Vagina (tissue), 2 donors: ENCODE measurements at regions not wholly inside any gene's neighbourhood (a gene's known extent, or its start where the extent isn't known, plus 50 kb on each side); places are given as distances from the start of the nearest gene placed in this dataset.

ENCODE experiments used
- DNase-seq, 2 donors: peaks; one replicate each; pipeline ENCODE4 v3.0.0-alpha.2; 2017; ENCODE audit errors: extremely low spot score in 2 of 2
- H3K27ac ChIP-seq: fragments of 200-600 bp; sonication (generic); one replicate; pipeline ENCODE4 v1.5.1; 2019
- H3K27me3 ChIP-seq: fragments of 200-600 bp; sonication (generic); one replicate; pipeline ENCODE4 v1.5.1; 2019
- H3K36me3 ChIP-seq, 2 donors: fragments of 200-600 bp; sonication (generic); one replicate each; pipeline ENCODE4 v1.5.1; 2017 to 2019
- H3K4me1 ChIP-seq: fragments of 200-600 bp; sonication (generic); one replicate; pipeline ENCODE4 v1.5.1; 2019
- H3K4me3 ChIP-seq, 2 donors: fragments of 200-600 bp; sonication (generic); 1 replicate in 1 of 2; 2 replicates in 1 of 2; pipeline ENCODE4 v1.5.1; 2016 to 2019
- H3K9me3 ChIP-seq: fragments of 200-600 bp; sonication (generic); one replicate; pipeline ENCODE4 v1.5.1; 2019
- POLR2A ChIP-seq, 2 donors: fragments of 450-650 bp; IDR thresholded peaks; one replicate each; pipeline ENCODE4 v1.6.1; 2017; ENCODE audit warnings: antibody characterized with exemption in 2 of 2, mild to moderate bottlenecking in 2 of 2, moderate library complexity in 2 of 2
- POLR2AphosphoS5 ChIP-seq, 2 donors: sonication (generic); formaldehyde crosslinking; IDR thresholded peaks; one replicate each; pipeline ENCODE4 v1.9.0; 2017; ENCODE audit warnings: antibody characterized with exemption in 2 of 2, mild to moderate bottlenecking in 2 of 2, low read depth in 1 of 2; ENCODE audit not compliant: insufficient read depth in 1 of 2
- intact Hi-C: fragments of 100-400 bp; cut with DNase I; formaldehyde crosslinking; loops from one replicate; pipeline ENCODE4 v1.15.1; 2023
- TF ChIP-seq, protein P1 (sequence below), 3 experiments: fragments of 450-650 bp in 2 of 3; fragments of 200-600 bp in 1 of 3; sonication (generic) in 1 of 3; IDR thresholded peaks; one replicate each; pipeline ENCODE4 v1.5.1; 2017 to 2019; ENCODE audit warnings: antibody characterized with exemption in 3 of 3, mild to moderate bottlenecking in 2 of 3, moderate library complexity in 2 of 3

DNA sequence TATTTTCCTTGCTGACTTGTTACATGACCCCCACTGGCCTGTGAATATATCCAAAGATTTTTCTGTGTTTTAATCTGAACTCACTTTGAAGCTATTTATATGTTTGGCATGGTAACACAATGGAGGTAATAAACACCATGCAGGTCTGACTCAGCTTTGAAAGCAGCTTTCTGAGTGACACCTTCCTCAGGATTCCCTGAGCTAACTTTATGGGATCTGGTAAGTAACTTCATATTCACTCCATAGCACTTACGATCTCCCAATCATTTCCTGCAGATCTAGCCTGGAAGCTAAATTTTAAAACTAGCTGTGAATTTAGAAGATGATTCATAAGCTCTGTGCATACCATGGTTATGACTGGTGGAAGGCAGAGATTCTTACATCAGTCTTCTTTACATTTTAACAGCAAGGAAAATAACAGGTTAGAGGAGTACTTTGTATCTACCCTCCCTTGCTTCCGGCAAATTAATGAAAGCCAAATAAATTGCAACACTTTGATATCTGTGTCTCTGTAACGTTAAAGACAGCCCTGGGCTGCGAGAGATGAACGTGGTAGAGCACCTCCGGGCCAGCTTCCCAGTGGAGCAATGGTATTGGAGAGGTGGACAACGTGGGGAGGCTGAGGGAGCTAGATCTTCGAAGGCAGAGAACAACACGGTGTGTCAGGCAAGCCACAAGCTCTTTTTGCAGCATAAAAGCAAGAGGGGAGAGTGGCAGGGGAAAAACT, 170.2 kb upstream of the KLF14 start:
- DNase-seq, result peak in 1 of 2 donors; percentile 88
- H3K27ac ChIP-seq, result peak overlapping the region; percentile 80
- intact Hi-C loops, result no loop called here

DNA sequence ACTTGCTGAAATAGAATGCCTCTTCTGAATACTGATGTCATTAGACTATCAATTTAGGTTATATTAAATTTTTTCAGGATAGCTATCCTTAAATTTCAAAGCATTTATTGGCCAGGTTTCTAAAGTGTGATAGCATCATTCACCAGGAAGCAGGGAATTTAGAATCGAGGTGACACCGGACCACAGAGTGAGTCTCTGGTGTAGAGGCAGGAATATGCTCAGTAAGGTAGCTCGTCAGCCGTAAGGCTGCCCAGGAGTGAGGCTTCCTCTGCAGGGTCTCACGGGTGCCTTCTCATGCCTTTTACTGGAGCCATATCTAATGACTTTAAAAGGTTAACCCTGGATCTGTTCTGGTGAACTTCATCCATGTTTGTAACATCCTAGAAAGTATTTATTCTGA, 170.8 kb upstream of the KLF14 start:
- TF ChIP-seq POLR2A (IDR thresholded peaks at IDR 0.05) (no peak), POLR2AphosphoS5 (IDR thresholded peaks at IDR 0.05; ENCODE audit: insufficient read depth in 1 of 2, low read depth in 1 of 2) (no peak)
- TF ChIP-seq, protein P1, sequence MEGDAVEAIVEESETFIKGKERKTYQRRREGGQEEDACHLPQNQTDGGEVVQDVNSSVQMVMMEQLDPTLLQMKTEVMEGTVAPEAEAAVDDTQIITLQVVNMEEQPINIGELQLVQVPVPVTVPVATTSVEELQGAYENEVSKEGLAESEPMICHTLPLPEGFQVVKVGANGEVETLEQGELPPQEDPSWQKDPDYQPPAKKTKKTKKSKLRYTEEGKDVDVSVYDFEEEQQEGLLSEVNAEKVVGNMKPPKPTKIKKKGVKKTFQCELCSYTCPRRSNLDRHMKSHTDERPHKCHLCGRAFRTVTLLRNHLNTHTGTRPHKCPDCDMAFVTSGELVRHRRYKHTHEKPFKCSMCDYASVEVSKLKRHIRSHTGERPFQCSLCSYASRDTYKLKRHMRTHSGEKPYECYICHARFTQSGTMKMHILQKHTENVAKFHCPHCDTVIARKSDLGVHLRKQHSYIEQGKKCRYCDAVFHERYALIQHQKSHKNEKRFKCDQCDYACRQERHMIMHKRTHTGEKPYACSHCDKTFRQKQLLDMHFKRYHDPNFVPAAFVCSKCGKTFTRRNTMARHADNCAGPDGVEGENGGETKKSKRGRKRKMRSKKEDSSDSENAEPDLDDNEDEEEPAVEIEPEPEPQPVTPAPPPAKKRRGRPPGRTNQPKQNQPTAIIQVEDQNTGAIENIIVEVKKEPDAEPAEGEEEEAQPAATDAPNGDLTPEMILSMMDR (IDR thresholded peaks at IDR 0.05), result no peak
- Histone ChIP-seq H3K27me3 (no peaks in the 10 kb centered on the region), H3K36me3 (peaks cover 0 to 7% of the 10 kb centered on the region in 2 donors), H3K4me3 (no peak overlapping the region), H3K9me3 (no peaks in the 10 kb centered on the region), H3K4me1 (peaks cover 75% of the 10 kb centered on the region), H3K27ac (peak overlapping the region; percentile 80)
- intact Hi-C loops, result no loop called here
- peak; percentile 60 to 85 for DNase-seq

More for the DNA sequence above, 170.2 kb upstream of the KLF14 start:
- Histone ChIP-seq H3K36me3 (peaks cover 0 to 9% of the 10 kb centered on the region in 2 donors), H3K27me3 (no peaks in the 10 kb centered on the region), H3K9me3 (no peaks in the 10 kb centered on the region), H3K4me3 (peak overlapping the region in 1 of 2 donors; percentile 5), H3K4me1 (peaks cover 75% of the 10 kb centered on the region)
- TF ChIP-seq POLR2A (IDR thresholded peaks at IDR 0.05) (no peak), POLR2AphosphoS5 (IDR thresholded peaks at IDR 0.05; ENCODE audit: insufficient read depth in 1 of 2, low read depth in 1 of 2) (peak in 1 of 2 donors; percentile 38)
- TF ChIP-seq, protein P1 (IDR thresholded peaks at IDR 0.05), result no peak

DNA sequence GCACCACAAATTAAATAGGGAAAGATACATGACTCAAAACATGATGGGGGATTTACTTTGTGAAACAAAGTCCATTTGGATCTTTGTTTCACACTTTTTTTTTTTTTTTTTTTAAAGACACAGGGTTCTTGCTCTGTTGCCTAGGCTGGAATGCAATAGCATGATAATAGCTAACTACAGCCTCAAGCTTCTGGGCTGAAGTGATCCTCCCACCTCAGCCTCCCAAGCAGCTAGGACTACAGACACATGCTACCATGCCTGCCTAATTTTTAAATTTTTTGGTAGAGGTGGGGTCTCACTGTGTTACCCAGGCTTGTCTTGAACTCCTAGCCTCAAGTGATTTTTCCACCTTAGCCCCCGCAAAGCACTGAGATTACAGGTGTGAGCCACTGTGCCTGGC, 172.6 kb upstream of the KLF14 start:
- no peaks in the 10 kb centered on the region for H3K27me3 ChIP-seq
- TF ChIP-seq POLR2AphosphoS5 (IDR thresholded peaks at IDR 0.05; ENCODE audit: insufficient read depth in 1 of 2, low read depth in 1 of 2) (no peak), POLR2A (IDR thresholded peaks at IDR 0.05) (no peak)
- TF ChIP-seq, protein P1 (IDR thresholded peaks at IDR 0.05), result no peak
- no peak for DNase-seq
- peaks cover 75% of the 10 kb centered on the region for H3K4me1 ChIP-seq
- H3K4me3 ChIP-seq, result no peak overlapping the region
- H3K9me3 ChIP-seq, result no peaks in the 10 kb centered on the region
- intact Hi-C loops, result no loop called here
- H3K36me3 ChIP-seq, result no peaks in the 10 kb centered on the region
- H3K27ac ChIP-seq, result no peak overlapping the region

DNA sequence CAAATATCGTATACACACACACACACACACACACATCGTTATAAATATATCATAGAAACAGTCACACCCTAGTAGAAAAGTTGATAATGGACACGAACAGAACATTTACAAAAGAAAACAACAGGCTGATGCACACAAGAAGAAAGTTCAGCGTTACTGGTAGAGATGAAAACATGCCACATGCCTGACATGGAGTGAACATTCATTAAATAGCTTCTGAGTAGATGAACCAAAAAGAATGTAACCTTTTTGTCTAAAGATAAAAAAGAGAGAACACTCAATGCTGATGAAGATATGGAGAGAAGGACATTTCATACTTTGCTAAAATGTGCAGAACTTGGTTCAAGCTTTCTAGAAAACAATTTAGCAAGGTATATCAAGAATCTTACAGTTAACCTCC, 173.4 kb upstream of the KLF14 start:
- H3K4me1 ChIP-seq, result peaks cover 76% of the 10 kb centered on the region
- intact Hi-C loops, result no loop called here
- no peak overlapping the region for H3K27ac ChIP-seq

More for the DNA sequence above, 173.4 kb upstream of the KLF14 start:
- TF ChIP-seq, protein P1 (IDR thresholded peaks at IDR 0.05), result no peak
- TF ChIP-seq POLR2AphosphoS5 (IDR thresholded peaks at IDR 0.05; ENCODE audit: insufficient read depth in 1 of 2, low read depth in 1 of 2) (no peak), POLR2A (IDR thresholded peaks at IDR 0.05) (no peak)
- no peak for DNase-seq
- Histone ChIP-seq H3K9me3 (no peaks in the 10 kb centered on the region), H3K36me3 (no peaks in the 10 kb centered on the region), H3K4me3 (no peak overlapping the region), H3K27me3 (no peaks in the 10 kb centered on the region)
